Kidney tubule cell (primary cell): ENCODE measurements at regions not wholly inside any gene's neighbourhood (a gene's known extent, or its start where the extent isn't known, plus 50 kb on each side); places are given as distances from the start of the nearest gene placed in this dataset.

Experiments
- DNase-seq: peaks from one replicate; pipeline ENCODE4 v3.0.0-alpha.2; 2018; ENCODE audit warnings: low spot score

GRCh38 chr20:11682285-11682684 lies 235.4 kb upstream of the BTBD3 start:
- no peak for DNase-seq

DNA sequence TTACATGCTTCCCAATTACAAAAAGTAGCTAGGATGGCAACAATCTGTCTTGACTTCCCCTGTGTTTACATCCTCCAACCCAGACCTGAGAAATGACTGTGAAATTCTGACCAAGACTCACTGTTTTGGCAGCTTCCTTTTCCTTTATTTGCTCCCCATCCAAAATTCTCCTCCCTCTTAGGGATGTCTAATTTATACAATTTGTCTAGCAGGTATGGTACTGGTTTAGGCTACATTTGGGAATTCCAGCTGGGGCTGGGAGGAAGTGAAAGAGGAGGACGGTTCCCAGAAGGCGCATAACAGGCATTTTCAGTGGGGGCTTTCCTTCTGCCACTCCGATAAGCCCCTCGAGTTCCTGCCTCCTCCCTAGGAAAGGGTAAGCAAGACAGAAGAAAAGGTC lies 231.5 kb upstream of the BTBD3 start:
- DNase-seq: no peak

- peak; percentile 68 for DNase-seq
Measured at GRCh38 chr20:11686820-11687543, 230.7 kb upstream of the BTBD3 start.

- peak; percentile 92 for DNase-seq
Measured at GRCh38 chr20:11687546-11688292, 230.0 kb upstream of the BTBD3 start.

DNA sequence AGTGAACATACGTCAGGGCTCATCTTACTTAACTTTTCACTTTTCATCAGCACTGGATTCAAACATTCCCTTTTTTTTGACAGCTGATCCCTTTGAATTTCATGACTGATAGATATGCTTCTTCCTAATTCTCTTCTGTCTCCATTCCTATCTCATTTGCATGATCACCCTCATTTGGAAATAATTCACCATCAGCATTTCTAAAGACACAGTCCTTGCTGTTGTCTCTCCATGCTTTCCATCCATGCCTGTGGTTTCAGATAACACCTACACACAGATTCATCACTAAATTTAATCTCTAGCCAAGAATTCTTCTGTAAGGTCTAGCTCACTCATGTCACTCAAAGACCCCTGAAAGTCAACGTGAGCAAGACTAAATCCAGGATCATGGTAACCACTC lies 228.4 kb upstream of the BTBD3 start:
- DNase-seq: no peak

GRCh38 chr20:11691766-11692165 lies 225.9 kb upstream of the BTBD3 start:
- no peak for DNase-seq

- DNase-seq: no peak
Measured at GRCh38 chr20:11692567-11692966, 225.1 kb upstream of the BTBD3 start.

DNA sequence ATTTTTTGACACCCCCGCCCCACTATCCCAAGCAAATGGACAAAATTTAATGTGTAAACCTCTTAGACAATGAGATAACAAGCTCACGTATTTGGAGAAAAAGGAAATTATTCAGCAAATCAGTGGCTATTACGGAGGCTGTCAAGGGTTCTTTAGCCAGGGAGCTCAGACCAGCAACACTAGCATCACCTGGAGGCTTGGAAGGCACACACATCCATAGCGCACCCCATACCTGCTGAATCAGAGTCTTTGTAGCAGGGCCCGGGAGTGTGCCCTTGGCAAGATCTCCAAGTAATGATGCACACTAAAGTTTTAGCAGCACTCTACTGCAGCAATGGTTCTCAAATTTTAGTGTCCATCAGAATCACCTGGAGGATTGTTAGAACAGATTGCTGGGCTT lies 223.2 kb upstream of the BTBD3 start:
- no peak for DNase-seq

DNA sequence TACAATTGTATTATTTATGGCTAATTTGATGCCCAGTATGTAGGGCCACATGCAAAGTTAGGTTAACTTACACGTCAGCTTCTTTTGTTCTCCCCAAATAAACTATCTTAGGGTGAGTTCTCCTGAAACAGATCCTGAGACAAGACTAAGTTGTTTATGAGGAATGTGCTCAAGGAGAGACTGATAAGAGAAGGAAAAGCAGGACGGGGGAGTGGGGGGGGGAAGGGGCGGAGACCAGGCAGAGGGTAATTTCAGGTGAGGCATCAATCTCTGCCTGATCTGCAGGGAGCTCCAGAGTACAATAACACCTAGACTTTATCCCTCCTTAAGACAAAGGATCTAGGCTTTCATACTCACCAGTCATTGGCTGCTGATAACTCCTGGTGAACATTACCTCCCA lies 220.6 kb upstream of the BTBD3 start:
- DNase-seq: no peak

DNA sequence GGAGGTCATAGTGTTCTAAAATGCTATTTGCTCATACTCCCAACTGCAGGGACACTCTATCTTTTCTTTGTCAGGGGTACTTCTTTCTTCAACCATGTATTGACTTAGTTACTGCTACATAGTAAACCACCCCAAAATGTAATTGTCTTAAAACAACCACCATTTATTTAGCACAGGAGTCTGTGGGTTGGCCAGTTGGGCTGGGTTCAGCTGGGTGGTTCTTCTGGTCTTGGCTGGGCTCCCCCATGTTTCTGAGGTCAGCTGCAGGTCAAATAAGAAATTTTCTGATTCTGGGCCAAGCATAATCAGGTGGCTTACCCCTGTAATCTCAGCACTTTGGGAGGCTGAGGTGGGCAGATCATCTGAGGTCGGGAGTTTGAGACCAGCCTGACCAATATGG lies 220.0 kb upstream of the BTBD3 start:
- DNase-seq: no peak

DNA sequence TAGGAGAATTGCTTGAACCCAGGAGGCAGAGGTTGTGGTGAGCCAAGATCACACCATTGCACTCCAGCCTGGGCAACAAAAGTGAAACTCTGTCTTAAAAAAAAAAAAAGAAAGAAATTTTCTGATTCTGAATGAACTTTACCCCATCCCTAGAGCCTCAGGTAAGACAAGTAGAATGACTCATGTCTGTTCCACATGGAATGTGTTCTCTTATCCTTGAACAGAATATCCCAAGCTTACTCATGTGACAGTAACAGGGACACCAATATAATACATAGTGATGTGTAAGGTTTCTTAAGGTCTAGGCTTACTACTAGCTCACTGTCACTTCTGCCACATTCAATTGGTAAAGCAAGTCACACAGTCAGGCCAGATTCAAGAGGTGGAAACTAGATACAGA lies 219.6 kb upstream of the BTBD3 start:
- DNase-seq: peak; percentile 69

GRCh38 chr20:11700831-11701230 lies 216.9 kb upstream of the BTBD3 start:
- DNase-seq: no peak

- no peak for DNase-seq
Measured at GRCh38 chr20:11702721-11703518, 214.8 kb upstream of the BTBD3 start.

GRCh38 chr20:11705512-11705911 lies 212.2 kb upstream of the BTBD3 start:
- no peak for DNase-seq

DNA sequence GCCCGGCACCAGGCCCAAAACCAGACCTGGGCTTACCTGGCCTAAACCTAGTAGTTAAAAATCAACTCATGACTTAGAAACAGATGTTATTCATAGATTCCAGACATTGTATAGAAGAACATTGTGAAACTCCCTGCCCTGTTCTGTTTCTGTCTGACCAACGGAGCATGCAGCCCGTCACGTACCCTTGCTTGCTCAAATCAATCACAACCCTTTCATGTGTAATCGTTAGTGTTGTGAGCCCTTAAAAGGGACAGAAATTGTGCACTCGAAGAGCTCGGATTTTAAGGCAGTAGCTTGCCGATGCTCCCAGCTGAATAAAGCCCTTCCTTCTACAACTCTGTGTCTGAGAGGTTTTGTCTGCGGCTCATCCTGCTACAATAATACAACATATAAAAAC lies 209.5 kb upstream of the BTBD3 start:
- peak; percentile 85 for DNase-seq

- no peak for DNase-seq
Measured at GRCh38 chr20:11711214-11711613, 206.5 kb upstream of the BTBD3 start.

- no peak for DNase-seq
Measured at GRCh38 chr20:11712639-11713160, 205.0 kb upstream of the BTBD3 start.

GRCh38 chr20:11714886-11715285 lies 202.8 kb upstream of the BTBD3 start:
- DNase-seq: no peak

DNA sequence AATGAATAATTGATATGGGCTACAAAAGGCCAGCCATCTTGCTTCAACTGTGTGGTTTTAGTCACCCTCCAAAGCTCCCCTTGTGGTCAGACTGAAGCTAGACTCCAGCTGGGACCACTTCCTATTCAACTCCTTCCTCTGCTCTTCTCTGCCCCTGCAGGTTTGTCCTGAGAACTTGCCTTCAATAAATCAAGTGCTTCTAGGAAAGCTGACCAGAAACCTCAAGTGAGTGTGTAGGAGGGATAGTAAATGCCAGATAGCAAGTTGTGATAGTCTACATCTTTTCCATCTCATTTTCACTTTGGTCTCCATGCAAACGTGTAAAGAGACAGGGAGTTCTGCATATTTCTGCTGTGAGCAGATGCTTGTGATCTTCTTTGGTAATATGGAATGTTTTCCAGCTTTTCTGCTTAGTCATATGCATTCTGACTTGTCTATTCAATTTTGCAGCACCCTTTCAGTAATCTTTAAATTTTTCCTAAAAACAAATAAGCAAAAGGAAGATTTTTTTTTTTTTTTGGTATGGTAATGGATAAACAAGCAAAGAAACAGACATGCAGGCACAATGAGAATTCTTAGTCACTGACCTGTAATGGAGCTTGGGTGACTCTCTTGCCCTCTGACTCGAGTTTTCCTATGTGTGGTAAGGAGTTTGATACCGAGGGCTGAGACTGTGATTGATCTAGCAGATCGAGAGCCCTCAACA lies 201.3 kb upstream of the BTBD3 start:
- DNase-seq: peak; percentile 88

GRCh38 chr20:11716945-11717248 lies 200.8 kb upstream of the BTBD3 start:
- DNase-seq: no peak

DNA sequence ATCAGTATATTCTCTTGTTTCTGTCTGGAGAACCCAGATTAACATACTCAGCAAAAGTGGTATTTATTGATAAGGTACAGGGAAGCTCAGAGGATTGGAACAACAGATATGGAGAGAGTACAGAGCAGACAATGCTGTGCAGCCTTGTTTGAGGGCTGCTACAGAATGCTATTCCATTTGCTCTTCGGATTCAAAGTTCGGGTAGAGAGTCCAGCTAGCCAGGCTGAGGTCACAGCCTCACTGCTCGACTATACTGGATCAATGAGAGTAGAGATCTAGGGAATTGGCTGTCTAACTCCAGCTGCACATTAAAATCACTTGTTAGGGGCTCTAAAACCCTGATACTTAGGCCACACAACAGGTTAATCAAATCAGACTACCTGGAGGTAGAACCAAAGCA lies 200.1 kb upstream of the BTBD3 start:
- no peak for DNase-seq

DNA sequence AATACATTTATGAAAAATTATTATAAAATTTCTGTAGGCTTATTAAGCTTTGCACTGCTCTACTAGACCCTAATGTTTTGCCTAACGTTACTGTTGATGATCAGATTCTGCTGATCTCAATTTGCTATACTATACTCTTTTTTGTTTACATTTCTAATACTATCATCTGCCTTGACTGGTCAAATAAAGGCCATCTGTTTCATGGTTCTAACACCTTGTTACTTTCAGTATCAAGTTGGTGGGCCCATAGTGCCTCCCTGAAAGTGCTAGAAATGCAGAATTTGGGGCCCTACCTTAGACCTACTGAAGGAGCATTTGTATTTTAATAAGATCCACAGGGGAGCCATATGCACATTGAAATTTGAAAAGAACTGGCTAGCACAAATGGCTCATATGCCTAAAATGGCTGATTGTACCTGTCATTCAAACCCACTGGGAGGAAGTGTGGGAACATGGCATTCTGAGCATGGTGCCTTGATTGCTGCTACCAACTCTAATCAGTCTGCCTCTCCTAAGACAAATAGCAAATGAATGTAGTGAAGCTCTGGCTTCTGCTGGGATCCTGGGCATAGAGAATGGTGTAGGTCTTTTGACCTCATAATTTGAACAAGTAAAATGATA lies 199.1 kb upstream of the BTBD3 start:
- no peak for DNase-seq
